ENCODE measurements at regions not wholly inside any gene's neighbourhood (a gene's known extent, or its start where the extent isn't known, plus 50 kb on each side); places are given as distances from the start of the nearest gene placed in this dataset.
A peak's percentile ranks its signal among the peaks of the same experiment; 100 is the strongest.
"Not testable (repeated sequence)": the region's sequence is repeated elsewhere in the genome, so short reads cannot be mapped to it uniquely, and the experiment has no call there.

GRCh38 chr22:45090497-45090910 lies 73.2 kb upstream of the NUP50 start:
- no peaks in the 10 kb centered on the region for H3F3A ChIP-seq (ENCODE audit: low read length, unreplicated experiment)
- H3K4me2 ChIP-seq (ENCODE audit: low read length): no peak overlapping the region
- H3K27ac ChIP-seq (ENCODE audit: low read length): no peak overlapping the region
- H3K9me2 ChIP-seq (replicated peaks; ENCODE audit: low read length): no peaks in the 10 kb centered on the region
- H3K27me3 ChIP-seq (ENCODE audit: low read length): no peaks in the 10 kb centered on the region
- POLR2A ChIA-PET (ENCODE audit: unreplicated experiment): no interaction called here
- TF ChIP-seq EZH2 (IDR thresholded peaks at IDR 0.05; ENCODE audit: low read length, unreplicated experiment) (no peak), CTCF (conservative IDR thresholded peaks at IDR 0.05; ENCODE audit: low read depth, low read length) (no peak), EZH2phosphoT487 (IDR thresholded peaks at IDR 0.05; ENCODE audit: borderline replicate concordance, low read length) (no peak)
- no peaks in the 10 kb centered on the region for H3K9me3 ChIP-seq (ENCODE audit: low read length)
- no peak overlapping the region for H2AFZ ChIP-seq (ENCODE audit: low read length)
- ATAC-seq: peak; percentile 91
- H3K4me3 ChIP-seq (ENCODE audit: low read length): no peak overlapping the region
- CTCF ChIA-PET: no interaction called here
- BruUV-seq (replicated peaks): no TSS peak
- no peaks in the 10 kb centered on the region for H4K20me1 ChIP-seq (ENCODE audit: low read length)
- peak; percentile 60 for DNase-seq
- no peaks in the 10 kb centered on the region for H3K79me2 ChIP-seq (ENCODE audit: low read length)
- H3K36me3 ChIP-seq (ENCODE audit: low read depth, low read length): no peaks in the 10 kb centered on the region
- intact Hi-C loops (cut with micrococcal nuclease): no loop called here
- H3K9ac ChIP-seq (ENCODE audit: low read length): no peak overlapping the region
- no peaks in the 10 kb centered on the region for H3K4me1 ChIP-seq (ENCODE audit: insufficient read depth, low read length)

GRCh38 chr22:45091254-45091854 lies 72.4 kb upstream of the NUP50 start:
- intact Hi-C loops (cut with micrococcal nuclease): no loop called here

GRCh38 chr22:45091875-45092274 lies 71.8 kb upstream of the NUP50 start:
- H3K79me2 ChIP-seq (ENCODE audit: low read length); ATAC-seq; BruUV-seq (replicated peaks); H3K4me2 ChIP-seq (ENCODE audit: low read length); H3K9ac ChIP-seq (ENCODE audit: low read length); H3F3A ChIP-seq (ENCODE audit: low read length, unreplicated experiment); H3K27ac ChIP-seq (ENCODE audit: low read length); H4K20me1 ChIP-seq (ENCODE audit: low read length); H3K36me3 ChIP-seq (ENCODE audit: low read depth, low read length); H2AFZ ChIP-seq (ENCODE audit: low read length); intact Hi-C loops (cut with micrococcal nuclease); POLR2A ChIA-PET (ENCODE audit: unreplicated experiment); CTCF ChIA-PET; DNase-seq; H3K9me2 ChIP-seq (replicated peaks; ENCODE audit: low read length); H3K27me3 ChIP-seq (ENCODE audit: low read length); H3K4me1 ChIP-seq (ENCODE audit: insufficient read depth, low read length); H3K4me3 ChIP-seq (ENCODE audit: low read length); H3K9me3 ChIP-seq (ENCODE audit: low read length): not testable (repeated sequence)

More at GRCh38 chr22:45091254-45091854, 72.4 kb upstream of the NUP50 start:
- TF ChIP-seq EZH2 (IDR thresholded peaks at IDR 0.05; ENCODE audit: low read length, unreplicated experiment) (no peak), EZH2phosphoT487 (IDR thresholded peaks at IDR 0.05; ENCODE audit: borderline replicate concordance, low read length) (no peak)
- DNase-seq: no peak
- H3K36me3 ChIP-seq (ENCODE audit: low read depth, low read length): no peaks in the 10 kb centered on the region
- ChIA-PET POLR2A (ENCODE audit: unreplicated experiment) (no interaction called here), CTCF (no interaction called here)
- no peaks in the 10 kb centered on the region for H3K9me2 ChIP-seq (replicated peaks; ENCODE audit: low read length)
- no peaks in the 10 kb centered on the region for H4K20me1 ChIP-seq (ENCODE audit: low read length)
- no peak overlapping the region for H3K4me3 ChIP-seq (ENCODE audit: low read length)
- no peaks in the 10 kb centered on the region for H3K79me2 ChIP-seq (ENCODE audit: low read length)
- no peak for ATAC-seq
- BruUV-seq (replicated peaks): no TSS peak
- no peaks in the 10 kb centered on the region for H3K4me1 ChIP-seq (ENCODE audit: insufficient read depth, low read length)
- H3K9ac ChIP-seq (ENCODE audit: low read length): no peak overlapping the region
- no peaks in the 10 kb centered on the region for H3K27me3 ChIP-seq (ENCODE audit: low read length)
- no peak overlapping the region for H3K4me2 ChIP-seq (ENCODE audit: low read length)
- H3F3A ChIP-seq (ENCODE audit: low read length, unreplicated experiment): no peaks in the 10 kb centered on the region
- H3K27ac ChIP-seq (ENCODE audit: low read length): no peak overlapping the region
- H2AFZ ChIP-seq (ENCODE audit: low read length): no peak overlapping the region
- no peaks in the 10 kb centered on the region for H3K9me3 ChIP-seq (ENCODE audit: low read length)

- H3K9me3 ChIP-seq (ENCODE audit: low read length): no peaks in the 10 kb centered on the region
Measured at GRCh38 chr22:45092644-45093043, 71.1 kb upstream of the NUP50 start.

More at GRCh38 chr22:45092644-45093043, 71.1 kb upstream of the NUP50 start:
- Histone ChIP-seq H2AFZ (ENCODE audit: low read length) (no peak overlapping the region), H3K79me2 (ENCODE audit: low read length) (no peaks in the 10 kb centered on the region), H3K9ac (ENCODE audit: low read length) (no peak overlapping the region), H3K4me3 (ENCODE audit: low read length) (no peak overlapping the region), H3K36me3 (ENCODE audit: low read depth, low read length) (no peaks in the 10 kb centered on the region), H4K20me1 (ENCODE audit: low read length) (no peaks in the 10 kb centered on the region), H3K4me1 (ENCODE audit: insufficient read depth, low read length) (no peaks in the 10 kb centered on the region), H3K9me2 (replicated peaks; ENCODE audit: low read length) (no peaks in the 10 kb centered on the region), H3K27ac (ENCODE audit: low read length) (no peak overlapping the region), H3K4me2 (ENCODE audit: low read length) (no peak overlapping the region), H3F3A (ENCODE audit: low read length, unreplicated experiment) (no peaks in the 10 kb centered on the region), H3K27me3 (ENCODE audit: low read length) (no peaks in the 10 kb centered on the region)
- no TSS peak for BruUV-seq (replicated peaks)
- POLR2A ChIA-PET (ENCODE audit: unreplicated experiment): no interaction called here
- no peak for DNase-seq
- ATAC-seq: no peak
- TF ChIP-seq EZH2 (IDR thresholded peaks at IDR 0.05; ENCODE audit: low read length, unreplicated experiment): no peak
- no peak for TF ChIP-seq EZH2phosphoT487 (IDR thresholded peaks at IDR 0.05; ENCODE audit: borderline replicate concordance, low read length)
- TF ChIP-seq CTCF (conservative IDR thresholded peaks at IDR 0.05; ENCODE audit: low read depth, low read length): no peak
- CTCF ChIA-PET: no interaction called here
- intact Hi-C loops (cut with micrococcal nuclease): no loop called here

All from PC-3 (cell line).